Neural progenitor cell (in vitro differentiated cells): ENCODE measurements at regions not wholly inside any gene's neighbourhood (a gene's known extent, or its start where the extent isn't known, plus 50 kb on each side); places are given as distances from the start of the nearest gene placed in this dataset.

ENCODE experiments used
- DNase-seq: peaks from one replicate; pipeline ENCODE4 v3.0.0-alpha.2; 2016; ENCODE audit warnings: low spot score
- H2AFZ ChIP-seq: fragments of 200-600 bp; sonication (generic); replicated peaks from 2 replicates; pipeline ENCODE4 v1.6.1; 2016; ENCODE audit warnings: antibody characterized with exemption
- H3F3A ChIP-seq: fragments of 200-600 bp; sonication (generic); 2 replicates; pipeline ENCODE4 v1.6.1; 2016; ENCODE audit warnings: antibody characterized with exemption, low read depth
- H3K27ac ChIP-seq: fragments of 200-600 bp; sonication (generic); 2 replicates; pipeline ENCODE4 v1.5.1; 2016; ENCODE audit warnings: mild to moderate bottlenecking
- H3K27me3 ChIP-seq: fragments of 200-600 bp; sonication (generic); 2 replicates; pipeline ENCODE4 v1.6.1; 2016; ENCODE audit warnings: mild to moderate bottlenecking, moderate library complexity
- H3K36me3 ChIP-seq: fragments of 200-600 bp; sonication (generic); 2 replicates; pipeline ENCODE4 v1.5.1; 2016
- H3K4me1 ChIP-seq: fragments of 200-600 bp; sonication (generic); 2 replicates; pipeline ENCODE4 v1.6.1; 2016; ENCODE audit warnings: mixed run types
- H3K4me2 ChIP-seq: fragments of 200-600 bp; sonication (generic); 2 replicates; pipeline ENCODE4 v1.6.1; 2016
- H3K4me3 ChIP-seq: fragments of 200-600 bp; sonication (generic); 2 replicates; pipeline ENCODE4 v1.5.1; 2016
- H3K79me2 ChIP-seq: fragments of 200-600 bp; sonication (generic); 2 replicates; pipeline ENCODE4 v1.6.1; 2016; ENCODE audit warnings: low read depth
- H3K9ac ChIP-seq: fragments of 200-600 bp; sonication (generic); 2 replicates; pipeline ENCODE4 v1.6.1; 2016
- H3K9me3 ChIP-seq: fragments of 200-600 bp; sonication (generic); 2 replicates; pipeline ENCODE4 v1.5.1; 2016; ENCODE audit warnings: low read depth
- H4K20me1 ChIP-seq: fragments of 200-600 bp; sonication (generic); 2 replicates; pipeline ENCODE4 v1.6.1; 2016; ENCODE audit warnings: low read depth
- H3K27ac Mint-ChIP-seq: 3 replicates; pipeline ENCODE4 v1.8.0; 2021; ENCODE audit warnings: mixed read lengths
- H3K27me3 Mint-ChIP-seq: 2 replicates; pipeline ENCODE4 v1.8.0; 2022; ENCODE audit warnings: low read depth, mild to moderate bottlenecking, inconsistent platforms, moderate library complexity, mixed read lengths; ENCODE audit not compliant: insufficient read depth
- H3K36me3 Mint-ChIP-seq: 3 replicates; pipeline ENCODE4 v1.8.0; 2021; ENCODE audit warnings: mixed read lengths
- H3K4me1 Mint-ChIP-seq: 3 replicates; pipeline ENCODE4 v1.8.0; 2021; ENCODE audit warnings: mixed read lengths
- H3K4me3 Mint-ChIP-seq: 3 replicates; pipeline ENCODE4 v1.8.0; 2021; ENCODE audit warnings: mild to moderate bottlenecking, moderate library complexity, mixed read lengths
- H3K9me3 Mint-ChIP-seq: 3 replicates; pipeline ENCODE4 v1.8.0; 2020; ENCODE audit warnings: mixed read lengths
- CTCF ChIP-seq: fragments of 200-600 bp; sonication (generic); IDR thresholded peaks from 2 replicates; pipeline ENCODE4 v1.5.1; 2017; ENCODE audit warnings: antibody characterized with exemption, mild to moderate bottlenecking
- EZH2 ChIP-seq: fragments of 200-600 bp; sonication (generic); IDR thresholded peaks from 2 replicates; pipeline ENCODE4 v1.6.1; 2017; ENCODE audit warnings: antibody characterized with exemption, mild to moderate bottlenecking, moderate library complexity
- EZH2phosphoT487 ChIP-seq: fragments of 200-600 bp; sonication (generic); IDR thresholded peaks from 2 replicates; pipeline ENCODE4 v1.6.1; 2017; ENCODE audit warnings: antibody characterized with exemption

- H3K4me1 ChIP-seq, result no peaks in the 10 kb centered on the region
- H3K36me3 ChIP-seq, result no peaks in the 10 kb centered on the region
- no peak overlapping the region for H3K27ac Mint-ChIP-seq
- no peaks in the 10 kb centered on the region for H4K20me1 ChIP-seq
- TF ChIP-seq EZH2phosphoT487, result no peak
- no peak for TF ChIP-seq CTCF
- TF ChIP-seq EZH2, result no peak
- no peak overlapping the region for H3K4me3 Mint-ChIP-seq
- no peaks in the 10 kb centered on the region for H3K79me2 ChIP-seq
- no peak overlapping the region for H3K4me2 ChIP-seq
- DNase-seq, result no peak
- no peak overlapping the region for H3K4me3 ChIP-seq
- H2AFZ ChIP-seq, result no peak overlapping the region
- no peak overlapping the region for H3K27ac ChIP-seq
- H3K36me3 Mint-ChIP-seq, result no peaks in the 10 kb centered on the region
- peaks cover 4% of the 10 kb centered on the region for H3K9me3 ChIP-seq
- H3K27me3 Mint-ChIP-seq, result no peaks in the 10 kb centered on the region
- no peaks in the 10 kb centered on the region for H3F3A ChIP-seq
- no peak overlapping the region for H3K9ac ChIP-seq
- peaks cover 8% of the 10 kb centered on the region for H3K9me3 Mint-ChIP-seq
- H3K4me1 Mint-ChIP-seq, result no peaks in the 10 kb centered on the region
- no peaks in the 10 kb centered on the region for H3K27me3 ChIP-seq
Measured at GRCh38 chrX:57232658-57233360, 53.7 kb upstream of the FAAH2 start.
